NT2/D1 (cell line): ENCODE measurements at regions not wholly inside any gene's neighbourhood (a gene's known extent, or its start where the extent isn't known, plus 50 kb on each side); places are given as distances from the start of the nearest gene placed in this dataset.

Experiments used
- SUZ12 ChIP-seq: IDR thresholded peaks from 2 replicates; pipeline ENCODE4 v1.6.1; 2011; ENCODE audit not compliant: insufficient read length, insufficient read depth; ENCODE audit errors: extremely low read depth
- YY1 ChIP-seq: IDR thresholded peaks from 2 replicates; pipeline ENCODE4 v1.6.1; 2011; ENCODE audit not compliant: insufficient read length, insufficient read depth
- ZNF274 ChIP-seq: IDR thresholded peaks from 2 replicates; pipeline ENCODE4 v1.6.1; 2011; ENCODE audit warnings: mild to moderate bottlenecking, low read depth, low read length

DNA sequence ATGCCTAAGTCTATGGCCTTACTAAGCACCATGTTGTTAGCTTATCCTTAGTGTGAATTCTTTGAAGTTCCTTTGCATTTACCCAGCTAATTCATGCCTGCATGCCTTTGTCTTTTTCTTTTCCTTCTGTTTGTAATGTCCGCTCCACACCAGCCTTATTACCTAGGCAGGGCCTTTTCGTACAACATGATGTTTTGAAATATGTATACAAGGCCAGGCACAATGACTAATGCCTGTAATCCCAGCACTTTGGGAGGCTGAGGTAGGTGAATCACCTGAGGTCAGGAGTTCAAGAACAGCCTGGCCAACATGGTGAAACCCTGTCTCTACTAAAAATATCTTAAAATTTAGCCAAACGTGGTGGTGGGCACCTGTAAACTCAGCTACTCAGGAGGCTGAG is 1636.5 kb upstream of the SEL1L start:
- TF ChIP-seq ZNF274 = no peak
- TF ChIP-seq YY1 = no peak
- TF ChIP-seq SUZ12 = no peak
